SK-N-MC (cell line): ENCODE measurements at regions not wholly inside any gene's neighbourhood (a gene's known extent, or its start where the extent isn't known, plus 50 kb on each side); places are given as distances from the start of the nearest gene placed in this dataset.

Experiments
- DNase-seq: peaks from one replicate; pipeline ENCODE4 v3.0.0-alpha.2; 2011; ENCODE audit warnings: low read depth, low spot score
- H3K27ac ChIP-seq: fragments of 200-600 bp; sonication (generic); 2 replicates; pipeline ENCODE4 v1.5.1; 2016; ENCODE audit warnings: mixed run types
- H3K36me3 ChIP-seq: fragments of 200-600 bp; sonication (generic); 2 replicates; pipeline ENCODE4 v1.6.1; 2017; ENCODE audit warnings: antibody characterized with exemption, low read length, mixed read lengths; ENCODE audit not compliant: insufficient read depth
- H3K4me3 ChIP-seq: fragments of 200-600 bp; sonication (generic); 2 replicates; pipeline ENCODE4 v1.5.1; 2016
- H3K9ac ChIP-seq: fragments of 200-600 bp; sonication (generic); 2 replicates; pipeline ENCODE4 v1.8.0; 2017; ENCODE audit warnings: mixed run types, mixed read lengths; ENCODE audit not compliant: insufficient read length
- H3K9me3 ChIP-seq: fragments of 200-600 bp; sonication (generic); 2 replicates; pipeline ENCODE4 v1.6.1; 2017; ENCODE audit warnings: low read depth, mild to moderate bottlenecking, antibody characterized with exemption, low read length, moderate library complexity, mixed read lengths
- EZH2 ChIP-seq: fragments of 200-600 bp; sonication (generic); IDR thresholded peaks from one replicate; pipeline ENCODE4 v1.6.1; 2017; ENCODE audit warnings: antibody characterized with exemption
- FOXP2 ChIP-seq: optimal IDR thresholded peaks from 2 replicates; pipeline ENCODE3; 2011; ENCODE audit warnings: mild to moderate bottlenecking, moderate library complexity; ENCODE audit not compliant: insufficient read depth; ENCODE audit errors: extremely low read length, control extremely low read depth
- POLR2AphosphoS5 ChIP-seq: IDR thresholded peaks from 2 replicates; pipeline ENCODE4 v1.6.1; 2012; ENCODE audit warnings: mild to moderate bottlenecking, low read depth, low read length, borderline replicate concordance

GRCh38 chr10:121205625-121206024 lies 354.5 kb downstream of the WDR11 start:
- H3K27ac ChIP-seq: no peak overlapping the region
- no peak overlapping the region for H3K4me3 ChIP-seq
- H3K36me3 ChIP-seq: no peaks in the 10 kb centered on the region
- no peak overlapping the region for H3K9ac ChIP-seq
- no peak for DNase-seq
- no peak for TF ChIP-seq FOXP2
- TF ChIP-seq EZH2: no peak
- no peak for TF ChIP-seq POLR2AphosphoS5
- no peaks in the 10 kb centered on the region for H3K9me3 ChIP-seq

GRCh38 chr10:121211446-121211845 lies 360.3 kb downstream of the WDR11 start:
- TF ChIP-seq FOXP2: no peak
- no peak for TF ChIP-seq POLR2AphosphoS5
- TF ChIP-seq EZH2: no peak
- Histone ChIP-seq H3K27ac (no peak overlapping the region), H3K9ac (no peak overlapping the region), H3K9me3 (no peaks in the 10 kb centered on the region), H3K36me3 (no peaks in the 10 kb centered on the region), H3K4me3 (no peak overlapping the region)
- DNase-seq: no peak

- H3K36me3 ChIP-seq: no peaks in the 10 kb centered on the region
- TF ChIP-seq POLR2AphosphoS5: no peak
- TF ChIP-seq EZH2: no peak
- no peak for TF ChIP-seq FOXP2
- H3K9ac ChIP-seq: no peak overlapping the region
- no peak for DNase-seq
- no peaks in the 10 kb centered on the region for H3K9me3 ChIP-seq
- no peak overlapping the region for H3K27ac ChIP-seq
- no peak overlapping the region for H3K4me3 ChIP-seq
Measured at GRCh38 chr10:121213437-121213836, 362.3 kb downstream of the WDR11 start.

GRCh38 chr10:121216295-121216694 lies 365.1 kb downstream of the WDR11 start:
- TF ChIP-seq EZH2: no peak
- no peak for TF ChIP-seq FOXP2
- no peak for TF ChIP-seq POLR2AphosphoS5
- Histone ChIP-seq H3K9ac (no peak overlapping the region), H3K4me3 (no peak overlapping the region), H3K36me3 (no peaks in the 10 kb centered on the region), H3K9me3 (no peaks in the 10 kb centered on the region), H3K27ac (no peak overlapping the region)
- DNase-seq: no peak

GRCh38 chr10:121216721-121217181 lies 365.6 kb downstream of the WDR11 start:
- DNase-seq: no peak
- Histone ChIP-seq H3K9ac (no peak overlapping the region), H3K27ac (no peak overlapping the region), H3K36me3 (no peaks in the 10 kb centered on the region), H3K4me3 (no peak overlapping the region), H3K9me3 (no peaks in the 10 kb centered on the region)
- TF ChIP-seq FOXP2 (no peak), EZH2 (no peak), POLR2AphosphoS5 (no peak)

- DNase-seq: no peak
- no peak for TF ChIP-seq POLR2AphosphoS5
- TF ChIP-seq FOXP2: no peak
- no peak for TF ChIP-seq EZH2
- Histone ChIP-seq H3K9me3 (no peaks in the 10 kb centered on the region), H3K27ac (no peak overlapping the region), H3K9ac (no peak overlapping the region), H3K4me3 (no peak overlapping the region), H3K36me3 (no peaks in the 10 kb centered on the region)
Measured at GRCh38 chr10:121217331-121217730, 366.2 kb downstream of the WDR11 start.

- Histone ChIP-seq H3K36me3 (no peaks in the 10 kb centered on the region), H3K4me3 (no peak overlapping the region), H3K9me3 (no peaks in the 10 kb centered on the region), H3K9ac (no peak overlapping the region), H3K27ac (no peak overlapping the region)
- no peak for TF ChIP-seq EZH2
- TF ChIP-seq POLR2AphosphoS5: no peak
- TF ChIP-seq FOXP2: no peak
- no peak for DNase-seq
Measured at GRCh38 chr10:121221072-121221471, 369.9 kb downstream of the WDR11 start.

- TF ChIP-seq EZH2 (no peak), FOXP2 (no peak), POLR2AphosphoS5 (no peak)
- Histone ChIP-seq H3K36me3 (no peaks in the 10 kb centered on the region), H3K9ac (no peak overlapping the region), H3K4me3 (no peak overlapping the region), H3K9me3 (no peaks in the 10 kb centered on the region), H3K27ac (no peak overlapping the region)
- DNase-seq: no peak
Measured at GRCh38 chr10:121221991-121222390, 370.8 kb downstream of the WDR11 start.

- H3K27ac ChIP-seq: no peak overlapping the region
- TF ChIP-seq FOXP2 (no peak), POLR2AphosphoS5 (no peak), EZH2 (no peak)
- H3K9ac ChIP-seq: no peak overlapping the region
- H3K36me3 ChIP-seq: no peaks in the 10 kb centered on the region
- no peak for DNase-seq
- H3K4me3 ChIP-seq: no peak overlapping the region
- H3K9me3 ChIP-seq: no peaks in the 10 kb centered on the region
Measured at GRCh38 chr10:121222842-121223241, 371.7 kb downstream of the WDR11 start.

- Histone ChIP-seq H3K9me3 (no peaks in the 10 kb centered on the region), H3K27ac (no peak overlapping the region), H3K9ac (no peak overlapping the region), H3K4me3 (no peak overlapping the region), H3K36me3 (no peaks in the 10 kb centered on the region)
- TF ChIP-seq POLR2AphosphoS5 (no peak), EZH2 (no peak), FOXP2 (no peak)
- DNase-seq: no peak
Measured at GRCh38 chr10:121231079-121231478, 367.2 kb downstream of the FGFR2 start.
